HEK293T (cell line): ENCODE measurements at regions not wholly inside any gene's neighbourhood (a gene's known extent, or its start where the extent isn't known, plus 50 kb on each side); places are given as distances from the start of the nearest gene placed in this dataset.
"Not testable (repeated sequence)": the region's sequence is repeated elsewhere in the genome, so short reads cannot be mapped to it uniquely, and the experiment has no call there.

Experiments
- CTCF ChIA-PET: fragments of 350-600 bp; formaldehyde crosslinking; extraction: SDS; loops from one replicate; lab custom pipeline; 2021; ENCODE audit warnings: antibody characterized with exemption, inconsistent platforms; lab: Yijun Ruan, JAX
- POLR2A ChIA-PET: fragments of 350-600 bp; formaldehyde crosslinking; extraction: SDS; loops from one replicate; lab custom pipeline; 2020; ENCODE audit warnings: antibody characterized with exemption, inconsistent platforms; lab: Yijun Ruan, JAX
- DNase-seq: peaks from one replicate; pipeline ENCODE4 v3.0.0; 2012; ENCODE audit warnings: mixed read lengths; ENCODE audit errors: extremely low spot score
- ARNT ChIP-seq: fragments of 450-650 bp; IDR thresholded peaks from 2 replicates; pipeline ENCODE4 v1.6.1; 2017; ENCODE audit warnings: mild to moderate bottlenecking
- BHLHE40 ChIP-seq: fragments of 450-650 bp; IDR thresholded peaks from 2 replicates; pipeline ENCODE4 v1.6.1; 2016; ENCODE audit warnings: mild to moderate bottlenecking, moderate library complexity, borderline replicate concordance
- CTBP1 ChIP-seq: fragments of 450-650 bp; IDR thresholded peaks from 2 replicates; pipeline ENCODE4 v1.6.1; 2016; ENCODE audit warnings: borderline replicate concordance
- ELF4 ChIP-seq: fragments of 450-650 bp; IDR thresholded peaks from 2 replicates; pipeline ENCODE4 v1.6.1; 2017; ENCODE audit warnings: antibody characterized with exemption
- FOXA1 ChIP-seq: fragments of 450-650 bp; IDR thresholded peaks from 2 replicates; pipeline ENCODE4 v1.6.1; 2016; ENCODE audit warnings: mild to moderate bottlenecking
- FOXK2 ChIP-seq: fragments of 450-650 bp; IDR thresholded peaks from 2 replicates; pipeline ENCODE4 v1.6.1; 2016; ENCODE audit warnings: mild to moderate bottlenecking
- FOXM1 ChIP-seq: fragments of 450-650 bp; IDR thresholded peaks from 2 replicates; pipeline ENCODE4 v1.6.1; 2017; ENCODE audit warnings: mild to moderate bottlenecking, borderline replicate concordance
- HDGF ChIP-seq: fragments of 450-650 bp; IDR thresholded peaks from 2 replicates; pipeline ENCODE4 v1.6.1; 2017; ENCODE audit warnings: antibody characterized with exemption, borderline replicate concordance
- L3MBTL2 ChIP-seq: fragments of 450-650 bp; conservative IDR thresholded peaks from 2 replicates; pipeline ENCODE4 v1.6.1; 2016; ENCODE audit warnings: mild to moderate bottlenecking
- LEF1 ChIP-seq: fragments of 450-650 bp; IDR thresholded peaks from 2 replicates; pipeline ENCODE4 v1.6.1; 2017; ENCODE audit warnings: mild to moderate bottlenecking, borderline replicate concordance
- NFRKB ChIP-seq: fragments of 450-650 bp; IDR thresholded peaks from 2 replicates; pipeline ENCODE4 v1.6.1; 2016; ENCODE audit warnings: mild to moderate bottlenecking, moderate library complexity
- PKNOX1 ChIP-seq: fragments of 450-650 bp; IDR thresholded peaks from 2 replicates; pipeline ENCODE4 v1.6.1; 2016
- SP1 ChIP-seq: fragments of 450-650 bp; IDR thresholded peaks from 2 replicates; pipeline ENCODE4 v1.6.1; 2017
- TARDBP ChIP-seq: fragments of 450-650 bp; IDR thresholded peaks from 2 replicates; pipeline ENCODE4 v1.6.1; 2016
- ZNF384 ChIP-seq: fragments of 450-650 bp; IDR thresholded peaks from 2 replicates; pipeline ENCODE4 v1.6.1; 2016

DNA sequence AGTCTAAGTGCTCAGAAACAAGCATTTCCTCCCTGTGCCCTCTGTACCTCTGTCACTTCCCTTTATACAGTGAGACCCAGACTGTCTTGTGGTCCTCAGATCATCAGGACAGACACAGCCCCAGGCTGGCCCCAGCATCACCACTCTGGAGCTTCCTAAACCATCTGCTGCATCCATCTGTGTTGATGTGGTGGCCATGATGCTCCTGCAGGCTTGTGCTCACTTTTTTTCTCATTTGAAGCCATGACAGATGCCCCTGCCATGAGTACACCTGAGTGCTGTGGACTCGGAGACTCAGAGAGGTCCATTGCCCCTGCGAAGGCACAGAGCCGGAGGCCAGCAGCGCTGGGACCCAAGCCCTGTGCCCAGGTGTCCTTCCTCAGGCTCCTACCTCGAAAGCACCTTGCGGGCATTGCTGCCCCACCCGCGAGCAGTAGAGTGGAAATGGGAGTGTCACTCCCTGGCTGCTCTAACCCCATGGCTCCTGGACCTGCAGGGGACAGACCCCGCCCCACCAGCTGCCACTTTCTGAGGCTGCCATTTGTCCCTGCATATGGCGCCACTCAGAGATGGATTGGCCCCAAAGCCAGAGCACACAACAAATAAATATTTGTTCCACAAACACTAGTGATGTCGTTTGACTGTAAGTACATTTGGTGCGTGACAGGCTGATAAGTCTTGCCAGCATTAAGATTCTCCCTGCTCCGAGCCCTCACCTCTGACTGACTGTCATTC, 593.5 kb downstream of the TBC1D22A start:
- POLR2A ChIA-PET: no interaction called here
- no peak for DNase-seq
- CTCF ChIA-PET: no interaction called here
- no peak for TF ChIP-seq ELF4
- TF ChIP-seq FOXM1: no peak
- TF ChIP-seq ZNF384: no peak
- TF ChIP-seq FOXK2: no peak
- no peak for TF ChIP-seq CTBP1
- TF ChIP-seq NFRKB: no peak
- TF ChIP-seq PKNOX1: no peak
- TF ChIP-seq L3MBTL2: no peak
- no peak for TF ChIP-seq LEF1
- no peak for TF ChIP-seq SP1
- no peak for TF ChIP-seq ARNT
- TF ChIP-seq FOXA1: no peak

DNA sequence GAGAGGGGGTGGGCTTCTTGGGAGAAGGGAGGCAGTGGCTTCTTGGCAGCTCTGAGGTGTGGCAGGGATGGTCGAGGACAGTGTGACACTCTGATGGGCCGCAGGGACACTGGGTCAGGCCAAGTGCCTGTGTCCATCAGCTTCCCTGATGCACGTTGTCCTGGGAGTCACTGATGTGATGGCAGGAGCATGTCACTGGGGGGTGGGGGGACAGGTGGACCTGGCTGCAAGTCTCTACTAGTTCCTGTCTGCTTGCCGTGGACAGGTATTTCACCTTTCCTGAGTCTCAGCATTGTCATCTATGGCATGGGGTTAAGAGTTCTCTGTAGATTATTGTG, 592.9 kb downstream of the TBC1D22A start:
- no peak for TF ChIP-seq HDGF
- TF ChIP-seq BHLHE40: no peak
- TF ChIP-seq L3MBTL2: no peak
- TF ChIP-seq TARDBP: no peak
- no peak for TF ChIP-seq FOXM1
- TF ChIP-seq LEF1: no peak
- TF ChIP-seq FOXK2: no peak
- TF ChIP-seq FOXA1: no peak
- no peak for TF ChIP-seq ZNF384
- TF ChIP-seq NFRKB: no peak
- TF ChIP-seq ELF4: no peak
- TF ChIP-seq CTBP1: no peak
- POLR2A ChIA-PET: no interaction called here
- DNase-seq: no peak
- CTCF ChIA-PET: no interaction called here

GRCh38 chr22:47354668-47355387, 592.4 kb downstream of the TBC1D22A start:
- no peak for TF ChIP-seq L3MBTL2
- ChIA-PET POLR2A (no interaction called here), CTCF (no interaction called here)
- no peak for DNase-seq

DNA sequence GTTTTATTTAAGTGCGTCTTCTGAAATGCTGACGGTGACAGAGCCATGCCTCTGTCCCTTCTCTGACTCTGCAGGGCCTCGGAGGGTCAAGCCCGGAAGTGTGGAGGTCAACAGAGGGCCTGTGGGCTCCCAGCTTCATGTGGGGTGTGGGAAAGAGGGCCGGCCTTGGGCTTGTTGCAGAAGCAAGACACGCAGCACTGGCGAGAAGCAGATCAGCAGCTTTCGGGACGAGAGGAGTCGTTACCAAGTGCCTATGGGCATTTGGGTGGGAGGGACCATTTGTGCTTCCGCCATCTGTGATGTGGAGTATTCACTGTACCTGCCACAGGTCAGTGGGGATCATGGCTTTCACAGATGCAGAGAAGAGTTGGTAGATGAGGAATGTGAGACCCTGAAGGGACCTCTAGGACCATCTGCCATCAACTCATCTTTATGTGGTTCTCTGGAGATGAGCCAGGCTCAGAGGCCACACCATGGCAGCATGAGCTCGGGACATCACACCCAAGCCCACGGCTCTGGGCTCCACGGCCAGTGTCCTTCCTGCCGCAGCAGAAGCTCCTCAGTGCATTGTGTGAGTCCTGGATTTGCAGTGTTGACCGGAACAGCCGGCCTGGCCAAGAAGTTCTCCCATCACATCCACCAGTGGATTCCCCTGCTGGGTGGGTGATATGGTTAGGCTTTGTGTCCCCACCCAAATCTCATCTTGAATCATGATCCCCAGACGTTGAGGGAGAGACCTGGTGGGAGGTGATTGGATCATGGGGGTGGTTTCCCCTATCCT, 590.7 kb downstream of the TBC1D22A start:
- POLR2A ChIA-PET: no interaction called here
- CTCF ChIA-PET: no interaction called here
- TF ChIP-seq ARNT (no peak), L3MBTL2 (no peak), HDGF (no peak), LEF1 (no peak), FOXA1 (no peak), ZNF384 (no peak), FOXM1 (no peak), FOXK2 (no peak), BHLHE40 (no peak), PKNOX1 (no peak)
- DNase-seq: no peak

- CTCF ChIA-PET: no interaction called here
- DNase-seq: no peak
- TF ChIP-seq L3MBTL2: no peak
- no peak for TF ChIP-seq PKNOX1
- TF ChIP-seq TARDBP: no peak
- TF ChIP-seq NFRKB: no peak
- POLR2A ChIA-PET: no interaction called here
Measured at GRCh38 chr22:47351836-47352579, 589.6 kb downstream of the TBC1D22A start.

DNA sequence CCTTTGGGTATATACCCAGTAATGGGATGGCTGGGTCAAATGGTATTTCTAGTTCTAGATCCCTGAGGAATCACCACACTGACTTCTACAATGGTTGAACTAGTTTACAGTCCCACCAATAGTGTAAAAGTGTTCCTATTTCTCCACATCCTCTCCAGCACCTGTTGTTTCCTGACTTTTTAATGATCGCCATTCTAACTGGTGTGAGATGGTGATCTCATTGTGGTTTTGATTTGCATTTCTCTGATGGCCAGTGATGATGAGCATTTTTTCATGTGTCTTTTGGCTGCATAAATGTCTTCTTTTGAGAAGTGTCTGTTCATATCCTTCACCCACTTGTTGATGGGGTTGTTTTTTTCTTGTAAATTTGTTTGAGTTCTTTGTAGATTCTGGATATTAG, 583.8 kb downstream of the TBC1D22A start:
- DNase-seq, CTCF ChIA-PET, POLR2A ChIA-PET: not testable (repeated sequence)
